IMR-90 (cell line): ENCODE measurements at regions not wholly inside any gene's neighbourhood (a gene's known extent, or its start where the extent isn't known, plus 50 kb on each side); places are given as distances from the start of the nearest gene placed in this dataset.
A peak's percentile ranks its signal among the peaks of the same experiment; 100 is the strongest.

ENCODE experiments used
- ATAC-seq: fragments of 200-7000 bp; cut with Tn5 transposase; 2 replicates; pipeline ENCODE4 v1.9.1; 2020; ENCODE audit warnings: low read depth, mild to moderate bottlenecking, moderate library complexity
- BruUV-seq: library from RNA; stranded (reverse); fragments of 400-500 nt; replicated peaks from 2 replicates; lab custom pipeline; 2021; lab: Mats Ljungman, UMichigan
- CTCF ChIA-PET: fragments of 300-600 bp; formaldehyde crosslinking; extraction: SDS; loops from one replicate; lab custom pipeline; 2021; ENCODE audit warnings: antibody characterized with exemption; lab: Yijun Ruan, JAX
- POLR2A ChIA-PET: fragments of 300-600 bp; sonication (Branson Sonifier 250); formaldehyde crosslinking; loops from one replicate; lab custom pipeline; 2022; ENCODE audit warnings: antibody characterized with exemption; ENCODE audit not compliant: unreplicated experiment; lab: Charles Lee
- DNase-seq: peaks from one replicate; pipeline ENCODE4 v3.0.0; 2013
- H2AFZ ChIP-seq: replicated peaks from 2 replicates; pipeline ENCODE3; 2013; ENCODE audit warnings: low read length, mild to moderate bottlenecking; ENCODE audit not compliant: poor library complexity
- H2AK5ac ChIP-seq: 2 replicates; pipeline ENCODE4 v1.6.1; 2013; ENCODE audit warnings: low read depth, low read length, inconsistent platforms
- H2AK9ac ChIP-seq: replicated peaks from 2 replicates; pipeline ENCODE3; 2013; ENCODE audit warnings: mild to moderate bottlenecking, low read depth, low read length, moderate library complexity; ENCODE audit not compliant: poor library complexity
- H2BK120ac ChIP-seq: 2 replicates; pipeline ENCODE4 v1.6.1; 2013; ENCODE audit warnings: low read depth, low read length, inconsistent platforms
- H2BK15ac ChIP-seq: 3 replicates; pipeline ENCODE4 v1.6.1; 2013; ENCODE audit warnings: low read depth, low read length, inconsistent platforms
- H2BK20ac ChIP-seq: 2 replicates; pipeline ENCODE4 v1.6.1; 2013; ENCODE audit warnings: low read depth, mild to moderate bottlenecking, inconsistent platforms, low read length, moderate library complexity
- H2BK5ac ChIP-seq: 2 replicates; pipeline ENCODE4 v1.6.1; 2013; ENCODE audit warnings: mild to moderate bottlenecking, low read depth, low read length, inconsistent platforms; ENCODE audit not compliant: poor library complexity, severe bottlenecking
- H3K14ac ChIP-seq: replicated peaks from 2 replicates; pipeline ENCODE4 v1.6.1; 2013; ENCODE audit warnings: low read depth, low read length, inconsistent platforms
- H3K18ac ChIP-seq: 2 replicates; pipeline ENCODE4 v1.6.1; 2013; ENCODE audit warnings: low read depth, low read length, control low read depth
- H3K23ac ChIP-seq: 2 replicates; pipeline ENCODE4 v1.6.1; 2013; ENCODE audit warnings: low read depth, low read length, inconsistent platforms
- H3K27ac ChIP-seq: 2 replicates; pipeline ENCODE4 v1.5.1; 2013; ENCODE audit warnings: mild to moderate bottlenecking, control low read depth, low read length; ENCODE audit not compliant: insufficient read depth
- H3K27me3 ChIP-seq: 2 replicates; pipeline ENCODE4 v1.6.1; 2013; ENCODE audit warnings: low read length; ENCODE audit not compliant: control insufficient read depth, insufficient read depth
- H3K36me3 ChIP-seq: 2 replicates; pipeline ENCODE4 v1.6.1; 2013; ENCODE audit warnings: low read length, mixed read lengths; ENCODE audit not compliant: control insufficient read depth, insufficient read depth
- H3K4ac ChIP-seq: 2 replicates; pipeline ENCODE4 v1.6.1; 2013; ENCODE audit warnings: low read depth, low read length, inconsistent platforms
- H3K4me1 ChIP-seq: 2 replicates; pipeline ENCODE4 v1.6.1; 2013; ENCODE audit warnings: low read length, mixed read lengths; ENCODE audit not compliant: control insufficient read depth, insufficient read depth
- H3K4me2 ChIP-seq: 2 replicates; pipeline ENCODE4 v1.6.1; 2013; ENCODE audit warnings: low read depth, mild to moderate bottlenecking, control low read depth, low read length, moderate library complexity
- H3K4me3 ChIP-seq: 2 replicates; pipeline ENCODE4 v1.5.1; 2013; ENCODE audit warnings: low read depth, mild to moderate bottlenecking, control low read depth, low read length, moderate library complexity; ENCODE audit not compliant: insufficient read depth
- H3K56ac ChIP-seq: 2 replicates; pipeline ENCODE4 v1.6.1; 2013; ENCODE audit warnings: low read length, inconsistent platforms; ENCODE audit not compliant: insufficient read depth; ENCODE audit errors: extremely low read depth
- H3K79me1 ChIP-seq, 2 experiments: 2 replicates each; pipeline ENCODE4 v1.6.1; 2013; ENCODE audit warnings: low read length in 2 of 2, inconsistent platforms in 1 of 2, low read depth in 1 of 2
- H3K9ac ChIP-seq: 2 replicates; pipeline ENCODE4 v1.6.1; 2013; ENCODE audit warnings: low read depth, low read length, control low read depth
- H3K9me1 ChIP-seq: 2 replicates; pipeline ENCODE4 v1.6.1; 2013; ENCODE audit warnings: low read length, inconsistent platforms; ENCODE audit not compliant: insufficient read depth
- H3K9me3 ChIP-seq: 2 replicates; pipeline ENCODE4 v1.6.1; 2013; ENCODE audit warnings: low read length; ENCODE audit not compliant: control insufficient read depth, insufficient read depth
- H4K20me1 ChIP-seq: 2 replicates; pipeline ENCODE4 v1.6.1; 2013; ENCODE audit warnings: low read length, inconsistent platforms; ENCODE audit not compliant: insufficient read depth
- H4K5ac ChIP-seq: 2 replicates; pipeline ENCODE4 v1.6.1; 2013; ENCODE audit warnings: mild to moderate bottlenecking, low read depth, low read length, control low read depth
- H4K8ac ChIP-seq, 2 experiments: 2 replicates each; pipeline ENCODE4 v1.6.1; 2013; ENCODE audit warnings: low read depth in 2 of 2, low read length in 2 of 2, control low read depth in 1 of 2, inconsistent platforms in 1 of 2
- H4K91ac ChIP-seq: 2 replicates; pipeline ENCODE4 v1.6.1; 2013; ENCODE audit warnings: low read depth, low read length, inconsistent platforms; ENCODE audit not compliant: insufficient read depth
- CEBPB ChIP-seq: IDR thresholded peaks from 2 replicates; pipeline ENCODE4 v1.6.1; 2012; ENCODE audit warnings: low read depth, low read length, improper control_type of control experiment
- CHD1 ChIP-seq: IDR thresholded peaks from 2 replicates; pipeline ENCODE4 v1.6.1; 2012; ENCODE audit warnings: low read depth, low read length, improper control_type of control experiment
- FOS ChIP-seq: fragments of 150-350 bp; IDR thresholded peaks from 2 replicates; pipeline ENCODE4 v1.6.1; 2016; ENCODE audit warnings: low read depth, low read length
- MAFK ChIP-seq: IDR thresholded peaks from 2 replicates; pipeline ENCODE4 v1.6.1; 2012; ENCODE audit warnings: low read depth, low read length, improper control_type of control experiment
- MAZ ChIP-seq: IDR thresholded peaks from 2 replicates; pipeline ENCODE4 v1.6.1; 2012; ENCODE audit warnings: low read depth, mild to moderate bottlenecking, low read length, improper control_type of control experiment, moderate library complexity, borderline replicate concordance
- MXI1 ChIP-seq: IDR thresholded peaks from 2 replicates; pipeline ENCODE4 v1.6.1; 2012; ENCODE audit warnings: low read depth, mild to moderate bottlenecking, low read length, moderate library complexity, borderline replicate concordance
- NFE2L2 ChIP-seq: fragments of 150-350 bp; IDR thresholded peaks from 2 replicates; pipeline ENCODE4 v1.6.1; 2016; ENCODE audit warnings: low read depth, mild to moderate bottlenecking, low read length
- POLR2A ChIP-seq: IDR thresholded peaks from 2 replicates; pipeline ENCODE4 v1.6.1; 2012; ENCODE audit warnings: mild to moderate bottlenecking, low read depth, low read length
- RAD21 ChIP-seq: IDR thresholded peaks from 2 replicates; pipeline ENCODE4 v1.6.1; 2012; ENCODE audit warnings: low read length, improper control_type of control experiment
- RCOR1 ChIP-seq: IDR thresholded peaks from 2 replicates; pipeline ENCODE4 v1.6.1; 2012; ENCODE audit warnings: mild to moderate bottlenecking, low read length, improper control_type of control experiment; ENCODE audit not compliant: insufficient replicate concordance
- SMC3 ChIP-seq: fragments of 150-350 bp; IDR thresholded peaks from 2 replicates; pipeline ENCODE4 v1.6.1; 2016; ENCODE audit warnings: low read depth, mild to moderate bottlenecking, antibody characterized with exemption, low read length, moderate library complexity
- WGBS, 2 experiments: methylation state at CpG; one replicate each; pipeline versions ENCODE4 v1.1.5 to v1.1.7; 2013; ENCODE audit warnings: missing lambda C conversion rate in 2 of 2; ENCODE audit not compliant: insufficient read length in 1 of 2; ENCODE audit errors: extremely low coverage in 2 of 2; 5-methylcytosine and 5-hydroxymethylcytosine counted together
- dilution Hi-C: fragments of 300-500 bp; cut with HindIII; formaldehyde crosslinking; loops from one replicate; pipeline ENCODE4 v1.14.3; 2018; ENCODE audit warnings: low sequenced_read_pairs; ENCODE audit not compliant: unreplicated experiment
- in situ Hi-C: fragments of 300-500 bp; cut with MboI; formaldehyde crosslinking; loops from 3 replicates; pipeline ENCODE4 v1.14.3; 2019; ENCODE audit warnings: low sequenced_read_pairs, inconsistent platforms, mixed read lengths
- intact Hi-C: fragments of 100-400 bp; cut with micrococcal nuclease; formaldehyde crosslinking; loops from 2 replicates; pipeline ENCODE4 v1.10.0; 2022
- TF ChIP-seq, protein P1 (sequence below): fragments of 150-350 bp; IDR thresholded peaks from 2 replicates; pipeline ENCODE4 v1.6.1; 2016; ENCODE audit warnings: low read depth, mild to moderate bottlenecking, low read length, moderate library complexity, borderline replicate concordance

DNA sequence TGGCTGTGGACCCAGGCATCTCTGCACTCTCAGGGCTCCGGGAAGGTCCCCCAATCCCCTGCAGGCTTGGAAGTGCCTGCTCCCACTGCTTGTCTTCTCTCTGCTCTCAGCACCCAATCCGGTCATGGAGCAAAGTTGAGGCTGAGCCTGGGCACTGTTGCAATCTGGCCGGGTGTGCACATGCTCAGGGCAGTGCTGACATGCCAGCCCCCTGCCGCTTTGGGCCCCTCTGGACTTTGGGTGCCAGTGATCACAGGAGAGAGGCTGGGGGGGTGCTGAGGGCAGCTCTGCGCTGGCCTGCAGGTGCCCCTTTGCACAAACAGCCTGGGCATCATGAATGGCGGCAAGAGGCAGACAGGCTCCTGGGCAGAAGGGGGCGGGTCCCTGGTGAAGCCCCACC, 85.4 kb upstream of the OSBPL8 start:
- ChIA-PET CTCF (no interaction called here), POLR2A (no interaction called here)
- H2BK5ac ChIP-seq = no peak overlapping the region
- H3K56ac ChIP-seq = no peak overlapping the region
- DNase-seq (no peak), ATAC-seq (no peak)
- H3K9ac ChIP-seq = no peak overlapping the region
- H3K27ac ChIP-seq = no peak overlapping the region
- H4K20me1 ChIP-seq = no peaks in the 10 kb centered on the region
- no peak overlapping the region for H3K4ac ChIP-seq
- H4K5ac ChIP-seq = no peak overlapping the region
- no peak overlapping the region for H3K23ac ChIP-seq
- H3K14ac ChIP-seq = no peak overlapping the region
- peaks cover 3% of the 10 kb centered on the region; the same call in 1 of the 2 replicates for H3K9me1 ChIP-seq
- H3K9me3 ChIP-seq = no peaks in the 10 kb centered on the region
- H2AFZ ChIP-seq = peak overlapping the region; percentile 54
- H3K18ac ChIP-seq = no peak overlapping the region
- BruUV-seq = no TSS peak
- no peak overlapping the region for H4K8ac ChIP-seq
- no peak overlapping the region for H2AK5ac ChIP-seq
- in situ Hi-C loops = no loop called here
- H3K4me2 ChIP-seq = no peak overlapping the region
- H3K4me3 ChIP-seq = no peak overlapping the region
- TF ChIP-seq, protein P1, sequence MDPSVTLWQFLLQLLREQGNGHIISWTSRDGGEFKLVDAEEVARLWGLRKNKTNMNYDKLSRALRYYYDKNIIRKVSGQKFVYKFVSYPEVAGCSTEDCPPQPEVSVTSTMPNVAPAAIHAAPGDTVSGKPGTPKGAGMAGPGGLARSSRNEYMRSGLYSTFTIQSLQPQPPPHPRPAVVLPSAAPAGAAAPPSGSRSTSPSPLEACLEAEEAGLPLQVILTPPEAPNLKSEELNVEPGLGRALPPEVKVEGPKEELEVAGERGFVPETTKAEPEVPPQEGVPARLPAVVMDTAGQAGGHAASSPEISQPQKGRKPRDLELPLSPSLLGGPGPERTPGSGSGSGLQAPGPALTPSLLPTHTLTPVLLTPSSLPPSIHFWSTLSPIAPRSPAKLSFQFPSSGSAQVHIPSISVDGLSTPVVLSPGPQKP = no peak
- TF ChIP-seq FOS (no peak), SMC3 (no peak), MAFK (no peak), CHD1 (no peak), MXI1 (no peak), RAD21 (no peak), NFE2L2 (no peak), MAZ (no peak), RCOR1 (no peak), POLR2A (no peak), CEBPB (no peak)
- H4K91ac ChIP-seq = no peak overlapping the region
- no peaks in the 10 kb centered on the region for H3K27me3 ChIP-seq
- intact Hi-C loops = no loop called here
- WGBS, 2 experiments = 100% methylated on average over 2 of the region's 7 CpGs; no CpG with 5 or more reads in 1 of the 2 experiments
- dilution Hi-C loops = no loop called here
- H2AK9ac ChIP-seq = no peak overlapping the region
- H3K79me1 ChIP-seq = no peaks in the 10 kb centered on the region
- H3K4me1 ChIP-seq = no peaks in the 10 kb centered on the region
- no peaks in the 10 kb centered on the region for H3K36me3 ChIP-seq
- H2BK20ac ChIP-seq = no peak overlapping the region
- H2BK15ac ChIP-seq = no peak overlapping the region
- no peak overlapping the region for H2BK120ac ChIP-seq
